ENCODE measurements at regions not wholly inside any gene's neighbourhood (a gene's known extent, or its start where the extent isn't known, plus 50 kb on each side); places are given as distances from the start of the nearest gene placed in this dataset.

- H4K20me1 ChIP-seq (replicated peaks; ENCODE audit: control insufficient read depth, insufficient read depth, low read length): no peaks in the 10 kb centered on the region
Measured at GRCh38 chr4:129378364-129378763, 282.4 kb downstream of the C4orf33 start.

More at GRCh38 chr4:129378364-129378763, 282.4 kb downstream of the C4orf33 start:
- no TSS peak for BruUV-seq (replicated peaks)
- no peaks in the 10 kb centered on the region for H3K4me1 ChIP-seq (replicated peaks in 1 of 2; ENCODE audit: control insufficient read depth in 2 of 2, insufficient read depth in 2 of 2, low read length in 2 of 2)
- FAIRE-seq (no peak), ATAC-seq (no peak), DNase-seq (ENCODE audit: extremely low read depth in 1 of 4, low spot score in 3 of 4) (no peak)
- no peak overlapping the region for H3K27ac ChIP-seq (ENCODE audit: extremely low read depth, low read depth, low read length)
- no peak overlapping the region for H2AFZ ChIP-seq (ENCODE audit: low read depth, low read length)
- no peaks in the 10 kb centered on the region for H3K79me2 ChIP-seq (ENCODE audit: control insufficient read depth, insufficient read depth, low read length)
- no peaks in the 10 kb centered on the region for H3K9me1 ChIP-seq (ENCODE audit: control insufficient read depth, insufficient read depth, low read length)
- no peaks in the 10 kb centered on the region for H3K9me3 ChIP-seq (replicated peaks; ENCODE audit: control insufficient read depth, insufficient read depth, low read depth, low read length)
- H3K4me2 ChIP-seq (ENCODE audit: insufficient read depth, low read length): no peak overlapping the region
- intact Hi-C loops (cut with micrococcal nuclease): no loop called here
- TF ChIP-seq GATAD2B (IDR thresholded peaks at IDR 0.05; ENCODE audit: borderline replicate concordance) (no peak), GABPB2 (CRISPR knock-in tag; conservative IDR thresholded peaks at IDR 0.05) (no peak), LCOR (CRISPR knock-in tag; IDR thresholded peaks at IDR 0.05) (no peak), C11orf30 (IDR thresholded peaks at IDR 0.05; ENCODE audit: low read depth) (no peak), TSC22D4 (tag; IDR thresholded peaks at IDR 0.05) (no peak), MCM7 (IDR thresholded peaks at IDR 0.05) (no peak), MAFG (tag; conservative IDR thresholded peaks at IDR 0.05) (no peak), DIDO1 (tag; IDR thresholded peaks at IDR 0.05; ENCODE audit: low read depth) (no peak), ZNF766 (CRISPR knock-in tag; conservative IDR thresholded peaks at IDR 0.05) (no peak), ZBTB7A (IDR thresholded peaks at IDR 0.05; ENCODE audit: borderline replicate concordance, control insufficient read depth, low read depth, low read length) (no peak), RCOR1 (IDR thresholded peaks at IDR 0.05; ENCODE audit: borderline replicate concordance in 1 of 2, low read depth in 2 of 2, low read length in 2 of 2) (no peak), KLF10 (CRISPR knock-in tag; IDR thresholded peaks at IDR 0.05) (no peak), ZBTB5 (IDR thresholded peaks at IDR 0.05) (no peak), TCF7 (IDR thresholded peaks at IDR 0.05; ENCODE audit: borderline replicate concordance) (no peak), ZNF511 (CRISPR knock-in tag; IDR thresholded peaks at IDR 0.05) (no peak), PHF8 (IDR thresholded peaks at IDR 0.05; ENCODE audit: borderline replicate concordance, low read length) (no peak), MBD1 (CRISPR knock-in tag; IDR thresholded peaks at IDR 0.05) (no peak), NR2F6 (CRISPR knock-in tag; IDR thresholded peaks at IDR 0.05) (no peak), MITF (IDR thresholded peaks at IDR 0.05) (no peak)
- no peaks in the 10 kb centered on the region for H3K36me3 ChIP-seq (ENCODE audit: control insufficient read depth, insufficient read depth, low read length)
- H3K9ac ChIP-seq (ENCODE audit: insufficient read depth in 1 of 2, low read depth in 2 of 2, low read length in 2 of 2): no peak overlapping the region
- in situ Hi-C loops (cut with MboI): no loop called here
- ChIA-PET POLR2A (no interaction called here), CTCF (ENCODE audit: low intra/inter-chr PET ratio) (no interaction called here)
- H3K4me3 ChIP-seq: no peak overlapping the region
- 0% methylated on average over 3 of the region's 3 CpGs for WGBS (ENCODE audit: insufficient coverage, low coverage, missing lambda C conversion rate)
- no peaks in the 10 kb centered on the region for H3K27me3 ChIP-seq (ENCODE audit: control insufficient read depth in 2 of 2, insufficient read depth in 2 of 2, low read length in 2 of 2)
